ENCODE measurements at regions not wholly inside any gene's neighbourhood (a gene's known extent, or its start where the extent isn't known, plus 50 kb on each side); places are given as distances from the start of the nearest gene placed in this dataset.

- TF ChIP-seq CTCF (IDR thresholded peaks at IDR 0.05; ENCODE audit: partially characterized antibody, unreplicated experiment) = no peak
- no peaks in the 10 kb centered on the region for H3K36me3 Mint-ChIP-seq (ENCODE audit: unreplicated experiment)
- H3K9me3 Mint-ChIP-seq (ENCODE audit: unreplicated experiment) = no peaks in the 10 kb centered on the region
- DNase-seq = no peak
- peaks cover 12% of the 10 kb centered on the region for H3K4me1 Mint-ChIP-seq (ENCODE audit: low read depth, unreplicated experiment)
- H3K4me3 Mint-ChIP-seq (ENCODE audit: unreplicated experiment) = no peak overlapping the region
- no peak overlapping the region for H3K27ac Mint-ChIP-seq (ENCODE audit: unreplicated experiment)
- no peaks in the 10 kb centered on the region for H3K27me3 Mint-ChIP-seq (ENCODE audit: unreplicated experiment)
Measured at GRCh38 chr5:13189532-13189931, 755.0 kb downstream of the DNAH5 start.

- TF ChIP-seq CTCF (IDR thresholded peaks at IDR 0.05; ENCODE audit: partially characterized antibody, unreplicated experiment) = no peak
- Mint-ChIP-seq H3K27ac (ENCODE audit: unreplicated experiment) (no peak overlapping the region), H3K36me3 (ENCODE audit: unreplicated experiment) (no peaks in the 10 kb centered on the region), H3K27me3 (ENCODE audit: unreplicated experiment) (no peaks in the 10 kb centered on the region), H3K4me3 (ENCODE audit: unreplicated experiment) (no peak overlapping the region), H3K9me3 (ENCODE audit: unreplicated experiment) (no peaks in the 10 kb centered on the region), H3K4me1 (ENCODE audit: low read depth, unreplicated experiment) (peaks cover 12% of the 10 kb centered on the region)
- no peak for DNase-seq
Measured at GRCh38 chr5:13188371-13188770, 756.1 kb downstream of the DNAH5 start.

- TF ChIP-seq CTCF (IDR thresholded peaks at IDR 0.05; ENCODE audit: partially characterized antibody, unreplicated experiment) = no peak
- H3K27ac Mint-ChIP-seq (ENCODE audit: unreplicated experiment) = peak overlapping the region; percentile 88
- peaks cover 12% of the 10 kb centered on the region for H3K4me1 Mint-ChIP-seq (ENCODE audit: low read depth, unreplicated experiment)
- no peaks in the 10 kb centered on the region for H3K27me3 Mint-ChIP-seq (ENCODE audit: unreplicated experiment)
- no peaks in the 10 kb centered on the region for H3K9me3 Mint-ChIP-seq (ENCODE audit: unreplicated experiment)
- no peaks in the 10 kb centered on the region for H3K36me3 Mint-ChIP-seq (ENCODE audit: unreplicated experiment)
- DNase-seq = no peak
- H3K4me3 Mint-ChIP-seq (ENCODE audit: unreplicated experiment) = no peak overlapping the region
Measured at GRCh38 chr5:13187186-13187585, 757.3 kb downstream of the DNAH5 start.

- no peaks in the 10 kb centered on the region for H3K36me3 Mint-ChIP-seq (ENCODE audit: unreplicated experiment)
- no peaks in the 10 kb centered on the region for H3K27me3 Mint-ChIP-seq (ENCODE audit: unreplicated experiment)
- TF ChIP-seq CTCF (IDR thresholded peaks at IDR 0.05; ENCODE audit: partially characterized antibody, unreplicated experiment) = no peak
- H3K27ac Mint-ChIP-seq (ENCODE audit: unreplicated experiment) = peak overlapping the region; percentile 88
- H3K4me3 Mint-ChIP-seq (ENCODE audit: unreplicated experiment) = peak overlapping the region; percentile 36
- DNase-seq = no peak
- H3K9me3 Mint-ChIP-seq (ENCODE audit: unreplicated experiment) = no peaks in the 10 kb centered on the region
- peaks cover 12% of the 10 kb centered on the region for H3K4me1 Mint-ChIP-seq (ENCODE audit: low read depth, unreplicated experiment)
Measured at GRCh38 chr5:13186177-13186576, 758.3 kb downstream of the DNAH5 start.

GRCh38 chr5:13179407-13180087 is 764.9 kb downstream of the DNAH5 start:
- Mint-ChIP-seq H3K4me3 (ENCODE audit: unreplicated experiment) (no peak overlapping the region), H3K4me1 (ENCODE audit: low read depth, unreplicated experiment) (no peaks in the 10 kb centered on the region), H3K27ac (ENCODE audit: unreplicated experiment) (no peak overlapping the region), H3K27me3 (ENCODE audit: unreplicated experiment) (no peaks in the 10 kb centered on the region), H3K36me3 (ENCODE audit: unreplicated experiment) (no peaks in the 10 kb centered on the region), H3K9me3 (ENCODE audit: unreplicated experiment) (no peaks in the 10 kb centered on the region)
- TF ChIP-seq CTCF (IDR thresholded peaks at IDR 0.05; ENCODE audit: partially characterized antibody, unreplicated experiment) = no peak
- no peak for DNase-seq
